PC-3 (cell line): ENCODE measurements at regions not wholly inside any gene's neighbourhood (a gene's known extent, or its start where the extent isn't known, plus 50 kb on each side); places are given as distances from the start of the nearest gene placed in this dataset.

Experiments
- CTCF ChIP-seq: fragments of 300-600 bp; sonication (generic); conservative IDR thresholded peaks from 2 replicates; pipeline ENCODE4 v1.5.1; 2017; ENCODE audit warnings: antibody characterized with exemption, low read depth, mild to moderate bottlenecking, low read length
- EZH2 ChIP-seq: fragments of 300-600 bp; sonication (generic); IDR thresholded peaks from one replicate; pipeline ENCODE4 v1.6.1; 2017; ENCODE audit warnings: antibody characterized with exemption, mild to moderate bottlenecking, low read length; ENCODE audit not compliant: unreplicated experiment
- EZH2phosphoT487 ChIP-seq: fragments of 300-600 bp; sonication (generic); IDR thresholded peaks from 2 replicates; pipeline ENCODE4 v1.6.1; 2018; ENCODE audit warnings: mild to moderate bottlenecking, antibody characterized with exemption, low read length, borderline replicate concordance

GRCh38 chr4:180418819-180419531 is 1824.2 kb upstream of the TENM3 start:
- TF ChIP-seq CTCF, result no peak
- no peak for TF ChIP-seq EZH2
- TF ChIP-seq EZH2phosphoT487, result no peak
